Liver (tissue), 8 donors: ENCODE measurements at regions not wholly inside any gene's neighbourhood (a gene's known extent, or its start where the extent isn't known, plus 50 kb on each side); places are given as distances from the start of the nearest gene placed in this dataset.

Source experiments
- DNase-seq: peaks from one replicate; pipeline ENCODE4 v3.0.0-alpha.2; 2017; ENCODE audit warnings: low spot score
- H3K27ac ChIP-seq, 2 donors: one replicate each; pipeline ENCODE4 v1.7.0; 2013; ENCODE audit warnings: inconsistent platforms in 2 of 2, low read length in 2 of 2, control low read depth in 1 of 2, low read depth in 1 of 2, mild to moderate bottlenecking in 1 of 2
- H3K27me3 ChIP-seq, 4 donors: one replicate each; pipeline versions ENCODE4 v1.6.1 to v1.7.0; 2013; ENCODE audit warnings: low read length in 3 of 4, inconsistent platforms in 1 of 4, mild to moderate bottlenecking in 1 of 4, moderate library complexity in 1 of 4; ENCODE audit not compliant: control insufficient read depth in 4 of 4, insufficient read depth in 4 of 4
- H3K36me3 ChIP-seq, 4 donors: one replicate each; pipeline versions ENCODE4 v1.6.1 to v1.7.0; 2013; ENCODE audit warnings: low read length in 3 of 4, mild to moderate bottlenecking in 3 of 4, low read depth in 1 of 4, moderate library complexity in 1 of 4; ENCODE audit not compliant: control insufficient read depth in 4 of 4, insufficient read depth in 3 of 4
- H3K4me1 ChIP-seq, 4 donors: one replicate each; pipeline versions ENCODE4 v1.6.1 to v1.7.0; 2013; ENCODE audit warnings: low read length in 3 of 4, mild to moderate bottlenecking in 3 of 4, moderate library complexity in 1 of 4; ENCODE audit not compliant: control insufficient read depth in 4 of 4, insufficient read depth in 4 of 4
- H3K4me3 ChIP-seq, 3 donors: one replicate each; pipeline versions ENCODE4 v1.6.1 to v1.7.0; 2013; ENCODE audit warnings: low read length in 3 of 3, control low read depth in 1 of 3, low read depth in 1 of 3, mild to moderate bottlenecking in 1 of 3
- H3K9ac ChIP-seq, 2 donors: one replicate each; pipeline ENCODE4 v1.7.0; 2013; ENCODE audit warnings: low read length in 2 of 2, mild to moderate bottlenecking in 2 of 2, moderate library complexity in 2 of 2, control low read depth in 1 of 2, low read depth in 1 of 2
- H3K9me3 ChIP-seq, 4 donors: one replicate each; pipeline versions ENCODE4 v1.6.1 to v1.7.0; 2013; ENCODE audit warnings: low read length in 3 of 4; ENCODE audit not compliant: control insufficient read depth in 4 of 4
- EGR1 ChIP-seq, 2 donors: IDR thresholded peaks; 2 replicates each; pipeline ENCODE4 v1.6.1; 2016 to 2018; ENCODE audit warnings: antibody characterized with exemption in 2 of 2, low read depth in 2 of 2
- FOXA1 ChIP-seq: IDR thresholded peaks from 2 replicates; pipeline ENCODE4 v1.6.1; 2016; ENCODE audit warnings: antibody characterized with exemption
- FOXA2 ChIP-seq: IDR thresholded peaks from 2 replicates; pipeline ENCODE4 v1.6.1; 2016; ENCODE audit warnings: antibody characterized with exemption
- GABPA ChIP-seq, 2 donors: IDR thresholded peaks in 1 of 2; conservative IDR thresholded peaks in 1 of 2; 2 replicates each; pipeline ENCODE4 v1.6.1; 2016; ENCODE audit warnings: antibody characterized with exemption in 2 of 2, mild to moderate bottlenecking in 1 of 2, moderate library complexity in 1 of 2
- HNF4A ChIP-seq, 2 donors: conservative IDR thresholded peaks; 2 replicates each; pipeline ENCODE4 v1.6.1; 2016; ENCODE audit warnings: antibody characterized with exemption in 2 of 2, mild to moderate bottlenecking in 2 of 2
- HNF4G ChIP-seq: IDR thresholded peaks from 2 replicates; pipeline ENCODE4 v1.6.1; 2016; ENCODE audit warnings: antibody characterized with exemption
- JUND ChIP-seq, 2 donors: IDR thresholded peaks; 2 replicates each; pipeline ENCODE4 v1.6.1; 2016; ENCODE audit warnings: antibody characterized with exemption in 2 of 2
- NR2F2 ChIP-seq: IDR thresholded peaks from 2 replicates; pipeline ENCODE4 v1.6.1; 2016; ENCODE audit warnings: antibody characterized with exemption
- RAD21 ChIP-seq, 2 donors: IDR thresholded peaks; 2 replicates each; pipeline ENCODE4 v1.6.1; 2016; ENCODE audit warnings: antibody characterized with exemption in 2 of 2, mild to moderate bottlenecking in 2 of 2
- RXRA ChIP-seq, 2 donors: IDR thresholded peaks; 2 replicates each; pipeline ENCODE4 v1.6.1; 2017 to 2018; ENCODE audit warnings: antibody characterized with exemption in 2 of 2, mild to moderate bottlenecking in 1 of 2
- SP1 ChIP-seq: IDR thresholded peaks from 2 replicates; pipeline ENCODE4 v1.6.1; 2018; ENCODE audit warnings: antibody characterized with exemption, mild to moderate bottlenecking
- TAF1 ChIP-seq: conservative IDR thresholded peaks from 2 replicates; pipeline ENCODE4 v1.6.1; 2016; ENCODE audit warnings: antibody characterized with exemption, mild to moderate bottlenecking
- YY1 ChIP-seq: IDR thresholded peaks from 2 replicates; pipeline ENCODE4 v1.6.1; 2016; ENCODE audit warnings: antibody characterized with exemption, mild to moderate bottlenecking
- WGBS: extraction: QIAGEN DNeasy Blood & Tissue Kit; methylation state at CpG from one replicate; pipeline ENCODE4 v1.1.7; 2013; 5-methylcytosine and 5-hydroxymethylcytosine counted together
- TF ChIP-seq, protein P1 (sequence below): IDR thresholded peaks from 2 replicates; pipeline ENCODE4 v1.6.1; 2016; ENCODE audit warnings: antibody characterized with exemption
- TF ChIP-seq, protein P2 (sequence below): IDR thresholded peaks from 2 replicates; pipeline ENCODE4 v1.6.1; 2016; ENCODE audit warnings: antibody characterized with exemption
- TF ChIP-seq, protein P3 (sequence below): fragments of 150-350 bp; IDR thresholded peaks from 2 replicates; pipeline ENCODE4 v1.5.1; 2017; ENCODE audit warnings: improper control_type of control experiment, low read depth, low read length; ENCODE audit not compliant: missing input control
- TF ChIP-seq, protein P4 (sequence below): IDR thresholded peaks from 2 replicates; pipeline ENCODE4 v1.6.1; 2016; ENCODE audit warnings: antibody characterized with exemption
- TF ChIP-seq, protein P5 (sequence below): IDR thresholded peaks from 2 replicates; pipeline ENCODE4 v1.6.1; 2016; ENCODE audit warnings: antibody characterized with exemption, mild to moderate bottlenecking
- donor health status: healthy.
- donor health status: healthy.
- donor health status: healthy.
- donor health status: healthy.
- donor health status: healthy.

DNA sequence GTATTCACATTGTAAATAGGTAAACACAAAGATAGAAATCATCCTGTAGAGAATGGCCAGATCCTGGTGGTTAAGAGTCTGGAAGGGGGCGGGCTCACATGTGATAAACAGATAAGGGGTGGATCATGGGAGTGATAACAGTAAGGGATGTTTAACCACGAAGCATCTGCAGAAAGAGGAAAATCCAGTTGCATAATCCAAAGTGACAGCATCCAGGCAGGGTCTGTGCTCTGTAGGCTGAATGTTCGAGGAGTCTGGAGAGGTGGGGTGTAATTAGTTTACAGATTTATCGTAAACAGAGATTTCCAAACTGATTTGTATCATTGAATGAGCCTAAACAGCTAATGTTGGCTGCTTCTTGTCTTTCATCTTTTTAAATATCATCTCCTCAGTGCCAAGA, 1009.8 kb upstream of the SLIT2 start:
- DNase-seq, result no peak
- no peak for TF ChIP-seq JUND (IDR thresholded peaks at IDR 0.05)
- TF ChIP-seq, protein P1, sequence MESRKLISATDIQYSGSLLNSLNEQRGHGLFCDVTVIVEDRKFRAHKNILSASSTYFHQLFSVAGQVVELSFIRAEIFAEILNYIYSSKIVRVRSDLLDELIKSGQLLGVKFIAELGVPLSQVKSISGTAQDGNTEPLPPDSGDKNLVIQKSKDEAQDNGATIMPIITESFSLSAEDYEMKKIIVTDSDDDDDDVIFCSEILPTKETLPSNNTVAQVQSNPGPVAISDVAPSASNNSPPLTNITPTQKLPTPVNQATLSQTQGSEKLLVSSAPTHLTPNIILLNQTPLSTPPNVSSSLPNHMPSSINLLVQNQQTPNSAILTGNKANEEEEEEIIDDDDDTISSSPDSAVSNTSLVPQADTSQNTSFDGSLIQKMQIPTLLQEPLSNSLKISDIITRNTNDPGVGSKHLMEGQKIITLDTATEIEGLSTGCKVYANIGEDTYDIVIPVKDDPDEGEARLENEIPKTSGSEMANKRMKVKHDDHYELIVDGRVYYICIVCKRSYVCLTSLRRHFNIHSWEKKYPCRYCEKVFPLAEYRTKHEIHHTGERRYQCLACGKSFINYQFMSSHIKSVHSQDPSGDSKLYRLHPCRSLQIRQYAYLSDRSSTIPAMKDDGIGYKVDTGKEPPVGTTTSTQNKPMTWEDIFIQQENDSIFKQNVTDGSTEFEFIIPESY, result no peak
- no peak for TF ChIP-seq HNF4G
- TF ChIP-seq FOXA1, result no peak
- TF ChIP-seq RXRA (IDR thresholded peaks at IDR 0.05), result no peak
- TF ChIP-seq SP1, result no peak
- no peak for TF ChIP-seq GABPA (IDR thresholded peaks at IDR 0.05 in 1 of 2, conservative IDR thresholded peaks at IDR 0.05 in 1 of 2)
- TF ChIP-seq, protein P2, sequence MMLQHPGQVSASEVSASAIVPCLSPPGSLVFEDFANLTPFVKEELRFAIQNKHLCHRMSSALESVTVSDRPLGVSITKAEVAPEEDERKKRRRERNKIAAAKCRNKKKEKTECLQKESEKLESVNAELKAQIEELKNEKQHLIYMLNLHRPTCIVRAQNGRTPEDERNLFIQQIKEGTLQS, result no peak
- no peak for TF ChIP-seq HNF4A (conservative IDR thresholded peaks at IDR 0.05)
- no peak for TF ChIP-seq EGR1 (IDR thresholded peaks at IDR 0.05; ENCODE audit: low read depth in 2 of 2)
- no peak for TF ChIP-seq FOXA2
- TF ChIP-seq, protein P3, sequence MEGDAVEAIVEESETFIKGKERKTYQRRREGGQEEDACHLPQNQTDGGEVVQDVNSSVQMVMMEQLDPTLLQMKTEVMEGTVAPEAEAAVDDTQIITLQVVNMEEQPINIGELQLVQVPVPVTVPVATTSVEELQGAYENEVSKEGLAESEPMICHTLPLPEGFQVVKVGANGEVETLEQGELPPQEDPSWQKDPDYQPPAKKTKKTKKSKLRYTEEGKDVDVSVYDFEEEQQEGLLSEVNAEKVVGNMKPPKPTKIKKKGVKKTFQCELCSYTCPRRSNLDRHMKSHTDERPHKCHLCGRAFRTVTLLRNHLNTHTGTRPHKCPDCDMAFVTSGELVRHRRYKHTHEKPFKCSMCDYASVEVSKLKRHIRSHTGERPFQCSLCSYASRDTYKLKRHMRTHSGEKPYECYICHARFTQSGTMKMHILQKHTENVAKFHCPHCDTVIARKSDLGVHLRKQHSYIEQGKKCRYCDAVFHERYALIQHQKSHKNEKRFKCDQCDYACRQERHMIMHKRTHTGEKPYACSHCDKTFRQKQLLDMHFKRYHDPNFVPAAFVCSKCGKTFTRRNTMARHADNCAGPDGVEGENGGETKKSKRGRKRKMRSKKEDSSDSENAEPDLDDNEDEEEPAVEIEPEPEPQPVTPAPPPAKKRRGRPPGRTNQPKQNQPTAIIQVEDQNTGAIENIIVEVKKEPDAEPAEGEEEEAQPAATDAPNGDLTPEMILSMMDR, result no peak
- no peak for TF ChIP-seq NR2F2
- TF ChIP-seq, protein P4, sequence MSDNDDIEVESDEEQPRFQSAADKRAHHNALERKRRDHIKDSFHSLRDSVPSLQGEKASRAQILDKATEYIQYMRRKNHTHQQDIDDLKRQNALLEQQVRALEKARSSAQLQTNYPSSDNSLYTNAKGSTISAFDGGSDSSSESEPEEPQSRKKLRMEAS, result no peak
- TF ChIP-seq, protein P5, sequence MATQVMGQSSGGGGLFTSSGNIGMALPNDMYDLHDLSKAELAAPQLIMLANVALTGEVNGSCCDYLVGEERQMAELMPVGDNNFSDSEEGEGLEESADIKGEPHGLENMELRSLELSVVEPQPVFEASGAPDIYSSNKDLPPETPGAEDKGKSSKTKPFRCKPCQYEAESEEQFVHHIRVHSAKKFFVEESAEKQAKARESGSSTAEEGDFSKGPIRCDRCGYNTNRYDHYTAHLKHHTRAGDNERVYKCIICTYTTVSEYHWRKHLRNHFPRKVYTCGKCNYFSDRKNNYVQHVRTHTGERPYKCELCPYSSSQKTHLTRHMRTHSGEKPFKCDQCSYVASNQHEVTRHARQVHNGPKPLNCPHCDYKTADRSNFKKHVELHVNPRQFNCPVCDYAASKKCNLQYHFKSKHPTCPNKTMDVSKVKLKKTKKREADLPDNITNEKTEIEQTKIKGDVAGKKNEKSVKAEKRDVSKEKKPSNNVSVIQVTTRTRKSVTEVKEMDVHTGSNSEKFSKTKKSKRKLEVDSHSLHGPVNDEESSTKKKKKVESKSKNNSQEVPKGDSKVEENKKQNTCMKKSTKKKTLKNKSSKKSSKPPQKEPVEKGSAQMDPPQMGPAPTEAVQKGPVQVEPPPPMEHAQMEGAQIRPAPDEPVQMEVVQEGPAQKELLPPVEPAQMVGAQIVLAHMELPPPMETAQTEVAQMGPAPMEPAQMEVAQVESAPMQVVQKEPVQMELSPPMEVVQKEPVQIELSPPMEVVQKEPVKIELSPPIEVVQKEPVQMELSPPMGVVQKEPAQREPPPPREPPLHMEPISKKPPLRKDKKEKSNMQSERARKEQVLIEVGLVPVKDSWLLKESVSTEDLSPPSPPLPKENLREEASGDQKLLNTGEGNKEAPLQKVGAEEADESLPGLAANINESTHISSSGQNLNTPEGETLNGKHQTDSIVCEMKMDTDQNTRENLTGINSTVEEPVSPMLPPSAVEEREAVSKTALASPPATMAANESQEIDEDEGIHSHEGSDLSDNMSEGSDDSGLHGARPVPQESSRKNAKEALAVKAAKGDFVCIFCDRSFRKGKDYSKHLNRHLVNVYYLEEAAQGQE, result no peak
- no peak for TF ChIP-seq RAD21 (IDR thresholded peaks at IDR 0.05)
- no peak for TF ChIP-seq YY1
- no peak for TF ChIP-seq TAF1
- 53% methylated on average over 4 of the region's 4 CpGs for WGBS
- no peaks in the 10 kb centered on the region for H3K27me3 ChIP-seq
- no peaks in the 10 kb centered on the region for H3K9me3 ChIP-seq
- H3K4me1 ChIP-seq, result no peaks in the 10 kb centered on the region
- no peaks in the 10 kb centered on the region for H3K36me3 ChIP-seq
- H3K9ac ChIP-seq, result no peak overlapping the region
- no peak overlapping the region for H3K4me3 ChIP-seq
- H3K27ac ChIP-seq, result no peak overlapping the region
